Loucy (cell line): ENCODE measurements at regions not wholly inside any gene's neighbourhood (a gene's known extent, or its start where the extent isn't known, plus 50 kb on each side); places are given as distances from the start of the nearest gene placed in this dataset.

Source experiments
- CTCF ChIP-seq: fragments of 200-600 bp; sonication (generic); conservative IDR thresholded peaks from 2 replicates; pipeline ENCODE4 v1.5.1; 2014; ENCODE audit warnings: mild to moderate bottlenecking, antibody characterized with exemption, low read length
- EZH2phosphoT487 ChIP-seq: fragments of 200-600 bp; IDR thresholded peaks from 2 replicates; pipeline ENCODE4 v1.6.1; 2018; ENCODE audit warnings: antibody characterized with exemption, mild to moderate bottlenecking, moderate library complexity, borderline replicate concordance

DNA sequence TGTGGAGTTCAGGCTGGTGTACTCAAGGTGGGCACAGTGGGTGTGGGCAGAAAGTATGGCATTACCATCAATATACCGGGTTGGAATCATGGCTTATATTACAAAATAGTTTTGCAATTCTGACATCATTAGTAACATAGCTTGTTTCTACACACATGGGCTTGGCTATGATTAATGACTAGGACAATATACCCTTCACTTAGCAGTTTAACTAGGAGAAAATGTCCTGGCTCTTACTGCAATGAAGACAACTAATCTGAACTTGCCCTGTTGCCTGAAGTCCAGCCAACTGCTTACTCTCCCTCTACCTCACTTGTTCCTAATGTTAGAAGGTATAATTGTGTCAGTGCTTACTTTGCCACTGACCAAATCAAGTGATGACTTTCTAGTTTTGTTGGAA, 612.5 kb downstream of the EFNA5 start:
- TF ChIP-seq CTCF (no peak), EZH2phosphoT487 (no peak)
